HUES64 (cell line): ENCODE measurements at regions not wholly inside any gene's neighbourhood (a gene's known extent, or its start where the extent isn't known, plus 50 kb on each side); places are given as distances from the start of the nearest gene placed in this dataset.

Experiments
- H3K27ac ChIP-seq: 2 replicates; pipeline ENCODE4 v1.7.0; 2013; ENCODE audit warnings: low read depth, low read length, inconsistent platforms
- H3K27me3 ChIP-seq: 2 replicates; pipeline ENCODE4 v1.6.1; 2013; ENCODE audit warnings: mild to moderate bottlenecking, low read length; ENCODE audit not compliant: insufficient read depth
- H3K36me3 ChIP-seq: 2 replicates; pipeline ENCODE4 v1.6.1; 2013; ENCODE audit warnings: mild to moderate bottlenecking, low read length; ENCODE audit not compliant: insufficient read depth
- H3K4me1 ChIP-seq: 2 replicates; pipeline ENCODE4 v1.6.1; 2013; ENCODE audit warnings: mild to moderate bottlenecking, low read length, moderate library complexity; ENCODE audit not compliant: insufficient read depth
- H3K4me3 ChIP-seq: 2 replicates; pipeline ENCODE4 v1.5.1; 2013; ENCODE audit warnings: mild to moderate bottlenecking, low read length, moderate library complexity
- H3K9ac ChIP-seq: 2 replicates; pipeline ENCODE4 v1.6.1; 2013; ENCODE audit warnings: mild to moderate bottlenecking, low read depth, low read length
- H3K9me3 ChIP-seq: 2 replicates; pipeline ENCODE4 v1.6.1; 2013; ENCODE audit warnings: low read depth, low read length; ENCODE audit not compliant: insufficient read depth
- WGBS: fragments of 150-250, 120-280 bp; methylation state at CpG from one replicate; pipeline ENCODE4 v1.1.7; 2013; ENCODE audit warnings: missing lambda C conversion rate; 5-methylcytosine and 5-hydroxymethylcytosine counted together

- Histone ChIP-seq H3K27me3 (no peaks in the 10 kb centered on the region), H3K9me3 (no peaks in the 10 kb centered on the region), H3K27ac (no peak overlapping the region), H3K36me3 (no peaks in the 10 kb centered on the region), H3K4me3 (no peak overlapping the region), H3K9ac (no peak overlapping the region), H3K4me1 (peaks cover 3% of the 10 kb centered on the region; the same call in 1 of the 2 replicates)
- 91% methylated on average over 3 of the region's 3 CpGs for WGBS
Measured at GRCh38 chr7:97512441-97513207, 219.3 kb upstream of the TAC1 start.

DNA sequence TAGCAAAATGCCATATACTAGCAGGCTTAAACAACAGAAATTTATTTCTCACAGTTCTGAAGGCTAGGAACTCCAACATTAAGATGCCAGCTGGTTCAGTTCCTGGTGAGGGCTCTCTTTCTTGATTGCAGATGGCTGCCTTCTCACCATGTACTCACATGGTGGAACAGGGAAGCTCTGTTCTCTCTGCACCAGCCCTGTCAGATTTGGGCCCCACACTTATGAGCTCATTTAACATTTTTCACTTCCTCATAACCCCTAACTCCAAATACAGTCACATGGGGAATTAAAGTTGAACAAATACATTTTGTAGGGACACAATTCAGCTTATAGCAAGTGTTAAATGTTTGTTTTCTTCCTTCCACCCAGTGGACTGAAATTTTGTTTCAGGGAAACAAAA is 218.6 kb upstream of the TAC1 start:
- Histone ChIP-seq H3K9me3 (no peaks in the 10 kb centered on the region), H3K9ac (no peak overlapping the region), H3K4me1 (peaks cover 3% of the 10 kb centered on the region; the same call in 1 of the 2 replicates), H3K27me3 (no peaks in the 10 kb centered on the region), H3K27ac (no peak overlapping the region), H3K4me3 (no peak overlapping the region), H3K36me3 (no peaks in the 10 kb centered on the region)

DNA sequence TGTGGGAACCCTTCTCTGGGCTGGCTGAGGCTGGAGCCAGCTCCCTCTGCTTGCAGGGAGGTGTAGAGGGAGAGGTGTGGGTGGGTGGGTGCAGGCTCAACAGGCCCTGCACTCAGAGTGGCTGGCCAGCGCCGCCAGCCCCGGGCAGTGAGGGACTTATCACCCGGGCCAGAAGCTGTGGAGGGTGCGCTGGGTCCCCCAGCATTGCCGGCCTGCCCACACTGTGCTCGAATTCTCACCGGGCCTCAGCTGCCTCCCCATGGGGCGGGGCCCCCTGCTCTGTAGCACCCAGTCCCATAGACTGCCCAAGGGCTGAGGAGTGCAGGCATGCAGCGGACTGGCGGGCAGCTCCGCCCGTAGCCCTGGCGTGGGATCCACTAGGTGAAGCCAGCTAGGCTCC is 190.7 kb upstream of the TAC1 start:
- Histone ChIP-seq H3K27ac (no peak overlapping the region), H3K4me1 (no peaks in the 10 kb centered on the region), H3K9ac (no peak overlapping the region), H3K4me3 (no peak overlapping the region), H3K36me3 (no peaks in the 10 kb centered on the region), H3K27me3 (no peaks in the 10 kb centered on the region), H3K9me3 (no peaks in the 10 kb centered on the region)
- WGBS, result 96% methylated on average over 14 of the region's 14 CpGs

- H3K9me3 ChIP-seq, result no peaks in the 10 kb centered on the region
- H3K36me3 ChIP-seq, result no peaks in the 10 kb centered on the region
- 81% methylated on average over 8 of the region's 8 CpGs for WGBS
- H3K27ac ChIP-seq, result no peak overlapping the region
- H3K4me3 ChIP-seq, result no peak overlapping the region
- H3K4me1 ChIP-seq, result peaks cover 7% of the 10 kb centered on the region; the same call in 1 of the 2 replicates
- H3K27me3 ChIP-seq, result no peaks in the 10 kb centered on the region
- no peak overlapping the region for H3K9ac ChIP-seq
Measured at GRCh38 chr7:97555857-97556421, 175.9 kb upstream of the TAC1 start.

DNA sequence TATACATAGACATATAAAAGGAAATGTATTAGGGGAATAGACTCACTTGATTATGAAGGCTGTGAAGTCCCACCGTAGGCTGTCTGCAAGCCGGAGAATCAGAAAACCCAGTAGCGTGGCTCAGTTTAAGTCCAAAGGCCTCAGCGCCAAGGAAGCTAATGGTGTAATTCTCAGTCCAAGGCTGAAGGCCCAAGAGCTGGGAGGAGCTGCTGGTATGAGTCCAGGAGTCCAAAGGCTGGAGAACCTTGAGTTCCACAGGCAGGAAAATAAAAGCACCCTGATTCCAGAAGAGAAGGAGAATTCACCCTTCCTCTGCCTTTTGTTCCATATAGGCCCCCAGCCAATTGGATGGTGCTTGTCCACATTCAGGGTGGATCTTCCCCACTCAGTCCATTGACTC is 166.2 kb upstream of the TAC1 start:
- no peaks in the 10 kb centered on the region for H3K9me3 ChIP-seq
- no peak overlapping the region for H3K9ac ChIP-seq
- no peak overlapping the region for H3K27ac ChIP-seq
- no peak overlapping the region for H3K4me3 ChIP-seq
- H3K4me1 ChIP-seq, result no peaks in the 10 kb centered on the region
- H3K27me3 ChIP-seq, result no peaks in the 10 kb centered on the region
- H3K36me3 ChIP-seq, result no peaks in the 10 kb centered on the region
- WGBS, result 96% methylated on average over 4 of the region's 4 CpGs

- 84% methylated on average over 2 of the region's 2 CpGs for WGBS
- no peaks in the 10 kb centered on the region for H3K36me3 ChIP-seq
Measured at GRCh38 chr7:97573065-97573464, 158.8 kb upstream of the TAC1 start.

GRCh38 chr7:97576043-97576442 is 155.8 kb upstream of the TAC1 start:
- Histone ChIP-seq H3K27ac (no peak overlapping the region), H3K4me1 (peaks cover 9% of the 10 kb centered on the region), H3K27me3 (no peaks in the 10 kb centered on the region)

More at GRCh38 chr7:97573065-97573464, 158.8 kb upstream of the TAC1 start:
- Histone ChIP-seq H3K27ac (no peak overlapping the region), H3K9ac (no peak overlapping the region), H3K4me1 (peaks cover 9% of the 10 kb centered on the region), H3K27me3 (no peaks in the 10 kb centered on the region), H3K4me3 (no peak overlapping the region), H3K9me3 (no peaks in the 10 kb centered on the region)

GRCh38 chr7:97578225-97578624 is 153.7 kb upstream of the TAC1 start:
- Histone ChIP-seq H3K9me3 (no peaks in the 10 kb centered on the region), H3K4me1 (peaks cover 9% of the 10 kb centered on the region), H3K27ac (no peak overlapping the region), H3K4me3 (no peak overlapping the region), H3K9ac (no peak overlapping the region), H3K27me3 (no peaks in the 10 kb centered on the region), H3K36me3 (no peaks in the 10 kb centered on the region)
- 91% methylated on average over 5 of the region's 5 CpGs for WGBS

More at GRCh38 chr7:97576043-97576442, 155.8 kb upstream of the TAC1 start:
- no peaks in the 10 kb centered on the region for H3K36me3 ChIP-seq
- H3K9me3 ChIP-seq, result no peaks in the 10 kb centered on the region
- H3K9ac ChIP-seq, result no peak overlapping the region
- H3K4me3 ChIP-seq, result no peak overlapping the region

DNA sequence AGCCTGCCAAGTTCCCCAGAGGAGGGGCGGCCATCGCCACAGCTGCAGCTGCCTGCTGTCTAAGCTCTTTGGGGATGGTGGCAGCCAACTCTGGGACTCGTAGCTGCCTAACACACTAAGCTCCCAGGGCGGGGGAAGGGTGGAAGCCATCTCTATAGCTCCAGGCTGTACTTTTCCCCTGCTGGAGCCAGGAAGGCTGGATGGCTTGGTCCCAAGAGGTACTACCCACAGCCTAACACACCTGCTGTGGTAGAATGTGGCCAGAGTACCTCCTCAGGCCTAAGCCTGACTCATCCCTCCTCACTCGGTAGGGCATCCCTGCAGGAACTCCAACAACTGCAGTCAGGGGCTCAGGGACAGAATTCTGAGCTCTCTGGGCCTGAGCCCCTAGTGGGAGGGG is 151.7 kb upstream of the TAC1 start:
- WGBS, result 80% methylated on average over 5 of the region's 5 CpGs
- Histone ChIP-seq H3K9me3 (no peaks in the 10 kb centered on the region), H3K27ac (no peak overlapping the region), H3K4me3 (no peak overlapping the region), H3K27me3 (no peaks in the 10 kb centered on the region), H3K9ac (no peak overlapping the region), H3K4me1 (peaks cover 9% of the 10 kb centered on the region), H3K36me3 (no peaks in the 10 kb centered on the region)

GRCh38 chr7:97595439-97595838 is 136.4 kb upstream of the TAC1 start:
- H3K36me3 ChIP-seq, result no peaks in the 10 kb centered on the region
- no peak overlapping the region for H3K27ac ChIP-seq
- no peaks in the 10 kb centered on the region for H3K27me3 ChIP-seq
- no peaks in the 10 kb centered on the region for H3K9me3 ChIP-seq
- H3K4me3 ChIP-seq, result no peak overlapping the region
- WGBS, result 94% methylated on average over 1 of the region's 2 CpGs
- no peak overlapping the region for H3K9ac ChIP-seq
- H3K4me1 ChIP-seq, result no peaks in the 10 kb centered on the region

DNA sequence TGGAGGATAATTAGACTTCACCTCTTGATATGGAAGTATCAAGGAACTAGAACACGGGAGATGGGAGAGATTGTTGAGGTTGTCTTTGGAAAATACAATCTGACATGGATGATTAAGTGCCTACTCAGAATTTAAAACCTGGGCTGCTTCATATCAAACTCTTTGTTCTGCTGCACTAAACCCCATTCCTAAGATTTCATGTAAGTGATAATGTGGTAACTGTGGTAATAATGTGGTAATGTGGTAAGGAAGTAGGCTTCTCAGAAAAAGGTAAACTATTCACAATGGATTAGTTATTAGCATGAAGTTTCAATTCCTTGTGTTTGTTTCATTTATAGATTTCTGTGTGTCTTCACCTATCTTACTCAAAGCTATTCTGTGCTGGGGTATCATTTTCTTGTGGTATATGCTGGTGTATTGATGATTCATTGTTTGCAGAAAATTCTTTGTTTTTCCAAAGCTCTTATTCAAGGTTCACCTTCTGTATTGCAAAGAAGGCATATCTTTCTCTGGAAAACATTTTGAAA is 129.9 kb upstream of the TAC1 start:
- Histone ChIP-seq H3K27ac (no peak overlapping the region), H3K36me3 (no peaks in the 10 kb centered on the region), H3K9ac (no peak overlapping the region), H3K4me1 (0 out of 2 replicates have a peak, but pooled peaks cover under 1% of the 10 kb centered on the region), H3K27me3 (no peaks in the 10 kb centered on the region), H3K4me3 (no peak overlapping the region), H3K9me3 (no peaks in the 10 kb centered on the region)
- 100% methylated on average over 1 of the region's 1 CpG for WGBS
